ENCODE measurements at regions not wholly inside any gene's neighbourhood (a gene's known extent, or its start where the extent isn't known, plus 50 kb on each side); places are given as distances from the start of the nearest gene placed in this dataset.

DNA sequence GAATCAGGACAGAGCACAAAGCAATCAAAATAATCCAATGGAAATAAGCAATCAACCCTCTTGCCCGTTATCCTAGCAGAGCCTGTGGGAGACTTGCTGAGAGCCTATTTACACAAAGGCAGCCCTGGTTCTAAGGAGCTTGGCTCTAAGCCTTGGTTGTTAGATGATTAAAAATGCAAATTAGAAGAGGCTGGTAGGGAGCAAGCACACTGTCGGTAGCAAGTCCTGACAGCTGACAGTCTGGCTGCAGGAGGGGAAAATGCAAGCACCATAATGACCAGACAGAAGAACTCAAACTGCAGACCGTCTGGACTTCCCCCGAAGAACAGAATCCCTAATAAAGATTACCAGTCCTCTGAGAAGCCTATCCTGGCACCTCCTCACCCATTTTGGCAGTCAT is 131.8 kb upstream of the CTTNBP2 start:
- TF ChIP-seq, protein P1, sequence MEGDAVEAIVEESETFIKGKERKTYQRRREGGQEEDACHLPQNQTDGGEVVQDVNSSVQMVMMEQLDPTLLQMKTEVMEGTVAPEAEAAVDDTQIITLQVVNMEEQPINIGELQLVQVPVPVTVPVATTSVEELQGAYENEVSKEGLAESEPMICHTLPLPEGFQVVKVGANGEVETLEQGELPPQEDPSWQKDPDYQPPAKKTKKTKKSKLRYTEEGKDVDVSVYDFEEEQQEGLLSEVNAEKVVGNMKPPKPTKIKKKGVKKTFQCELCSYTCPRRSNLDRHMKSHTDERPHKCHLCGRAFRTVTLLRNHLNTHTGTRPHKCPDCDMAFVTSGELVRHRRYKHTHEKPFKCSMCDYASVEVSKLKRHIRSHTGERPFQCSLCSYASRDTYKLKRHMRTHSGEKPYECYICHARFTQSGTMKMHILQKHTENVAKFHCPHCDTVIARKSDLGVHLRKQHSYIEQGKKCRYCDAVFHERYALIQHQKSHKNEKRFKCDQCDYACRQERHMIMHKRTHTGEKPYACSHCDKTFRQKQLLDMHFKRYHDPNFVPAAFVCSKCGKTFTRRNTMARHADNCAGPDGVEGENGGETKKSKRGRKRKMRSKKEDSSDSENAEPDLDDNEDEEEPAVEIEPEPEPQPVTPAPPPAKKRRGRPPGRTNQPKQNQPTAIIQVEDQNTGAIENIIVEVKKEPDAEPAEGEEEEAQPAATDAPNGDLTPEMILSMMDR (conservative IDR thresholded peaks at IDR 0.05): no peak
- no peak for TF ChIP-seq EZH2 (IDR thresholded peaks at IDR 0.05; ENCODE audit: low read depth)
